SK-N-SH (cell line): ENCODE measurements at regions not wholly inside any gene's neighbourhood (a gene's known extent, or its start where the extent isn't known, plus 50 kb on each side); places are given as distances from the start of the nearest gene placed in this dataset.

ENCODE experiments used
- CTCF ChIA-PET: fragments of 300-600, 350-600 bp; formaldehyde crosslinking; extraction: SDS; loops from one replicate; lab custom pipeline; 2021; lab: Yijun Ruan, JAX
- POLR2A ChIA-PET: fragments of 350-600 bp; sonication (Branson Sonifier 250); formaldehyde crosslinking; extraction: SDS; loops from one replicate; lab custom pipeline; 2020; ENCODE audit warnings: antibody characterized with exemption, inconsistent platforms; lab: Yijun Ruan, JAX
- DNase-seq: peaks from one replicate; pipeline ENCODE4 v3.0.0; 2012
- H2AFZ ChIP-seq: fragments of 200-600 bp; sonication (generic); 2 replicates; pipeline ENCODE4 v1.8.1; 2016; ENCODE audit warnings: antibody characterized with exemption, mild to moderate bottlenecking, low read depth
- H3F3A ChIP-seq: fragments of 200-600 bp; sonication (generic); replicated peaks from 2 replicates; pipeline ENCODE3; 2016; ENCODE audit warnings: antibody characterized with exemption, mild to moderate bottlenecking; ENCODE audit not compliant: insufficient read depth
- H3K27ac ChIP-seq, 2 experiments: fragments of 200-500 bp in 1 of 2; fragments of 200-600 bp in 1 of 2; sonication (Bioruptor generic) in 1 of 2; sonication (generic), shearing (Covaris generic) in 1 of 2; 2 replicates each; pipeline versions ENCODE4 v1.5.1 to v1.6.1; 2014 to 2016; ENCODE audit warnings: low read depth in 2 of 2, inconsistent platforms in 1 of 2, low read length in 1 of 2, mild to moderate bottlenecking in 1 of 2, mixed read lengths in 1 of 2
- H3K27me3 ChIP-seq: fragments of 200-600 bp; sonication (generic), shearing (Covaris generic); 2 replicates; pipeline ENCODE4 v1.6.1; 2016; ENCODE audit warnings: mixed run types; ENCODE audit not compliant: insufficient read depth
- H3K36me3 ChIP-seq, 2 experiments: fragments of 200-500 bp in 1 of 2; fragments of 200-600 bp in 1 of 2; sonication (Bioruptor generic) in 1 of 2; sonication (generic) in 1 of 2; replicated peaks in 1 of 2; 2 replicates each; pipeline versions ENCODE3 to v1.5.1; 2014 to 2016; ENCODE audit warnings: low read length in 1 of 2, mild to moderate bottlenecking in 1 of 2; ENCODE audit not compliant: insufficient read depth in 2 of 2, control insufficient read depth in 1 of 2
- H3K4me1 ChIP-seq, 2 experiments: fragments of 200-500 bp in 1 of 2; fragments of 200-600 bp in 1 of 2; sonication (Bioruptor generic) in 1 of 2; sonication (generic), shearing (Covaris generic) in 1 of 2; 2 replicates each; pipeline versions ENCODE4 v1.5.1 to v1.6.1; 2014 to 2016; ENCODE audit warnings: low read depth in 1 of 2, low read length in 1 of 2, mixed run types in 1 of 2; ENCODE audit not compliant: insufficient read depth in 2 of 2, control insufficient read depth in 1 of 2
- H3K4me2 ChIP-seq: fragments of 200-600 bp; sonication (generic), shearing (Covaris generic); 2 replicates; pipeline ENCODE4 v1.6.1; 2017; ENCODE audit warnings: mixed run types
- H3K4me3 ChIP-seq, 2 experiments: fragments of 200-500 bp in 1 of 2; fragments of 200-600 bp in 1 of 2; sonication (Bioruptor generic) in 1 of 2; sonication (generic), shearing (Covaris generic) in 1 of 2; 2 replicates each; pipeline versions ENCODE4 v1.5.1 to v1.8.1; 2014 to 2016; ENCODE audit warnings: low read depth in 2 of 2, inconsistent platforms in 1 of 2, low read length in 1 of 2, mild to moderate bottlenecking in 1 of 2, mixed read lengths in 1 of 2, moderate library complexity in 1 of 2
- H3K79me2 ChIP-seq: fragments of 200-600 bp; sonication (generic); 2 replicates; pipeline ENCODE4 v1.8.1; 2017; ENCODE audit warnings: mild to moderate bottlenecking; ENCODE audit not compliant: insufficient read depth
- H3K9ac ChIP-seq: fragments of 200-600 bp; sonication (generic); 2 replicates; pipeline ENCODE4 v1.6.1; 2017; ENCODE audit warnings: mixed run types
- H3K9me2 ChIP-seq: fragments of 200-600 bp; sonication (generic); 2 replicates; pipeline ENCODE4 v1.6.1; 2017; ENCODE audit warnings: mixed run types
- H3K9me3 ChIP-seq: fragments of 200-600 bp; sonication (generic); 2 replicates; pipeline ENCODE4 v1.6.1; 2017; ENCODE audit warnings: mixed run types, mild to moderate bottlenecking, moderate library complexity
- H4K20me1 ChIP-seq: fragments of 200-600 bp; sonication (generic); 2 replicates; pipeline ENCODE4 v1.6.1; 2017; ENCODE audit warnings: mild to moderate bottlenecking, mixed run types; ENCODE audit not compliant: insufficient read depth
- CHD2 ChIP-seq: fragments of 150-350 bp; IDR thresholded peaks from 2 replicates; pipeline ENCODE4 v1.6.1; 2018; ENCODE audit warnings: low read length; ENCODE audit not compliant: partially characterized antibody
- ELF1 ChIP-seq: IDR thresholded peaks from 2 replicates; pipeline ENCODE4 v1.4.0; 2012
- EZH2phosphoT487 ChIP-seq: fragments of 200-600 bp; sonication (generic); IDR thresholded peaks from 2 replicates; pipeline ENCODE4 v1.6.1; 2017; ENCODE audit warnings: low read depth, mixed run types, mild to moderate bottlenecking, antibody characterized with exemption, moderate library complexity, borderline replicate concordance
- FOSL2 ChIP-seq: IDR thresholded peaks from 2 replicates; pipeline ENCODE4 v1.4.0; 2012; ENCODE audit warnings: low read depth, mild to moderate bottlenecking, moderate library complexity, borderline replicate concordance
- FOXM1 ChIP-seq: IDR thresholded peaks from 2 replicates; pipeline ENCODE4 v1.4.0; 2012; ENCODE audit warnings: low read depth, mild to moderate bottlenecking
- GATA2 ChIP-seq: sonication (generic); formaldehyde crosslinking; IDR thresholded peaks from 2 replicates; pipeline ENCODE4 v1.5.0; 2020; ENCODE audit warnings: mild to moderate bottlenecking, missing genetic modification reagents
- IRF3 ChIP-seq: fragments of 150-350 bp; IDR thresholded peaks from 2 replicates; pipeline ENCODE4 v1.6.1; 2016; ENCODE audit warnings: mild to moderate bottlenecking, low read depth, low read length
- JUND ChIP-seq: IDR thresholded peaks from 2 replicates; pipeline ENCODE4 v1.4.0; 2012
- MAX ChIP-seq: IDR thresholded peaks from 2 replicates; pipeline ENCODE4 v1.4.0; 2012; ENCODE audit warnings: low read depth
- MEF2A ChIP-seq: IDR thresholded peaks from 2 replicates; pipeline ENCODE4 v1.4.0; 2012; ENCODE audit warnings: low read depth, borderline replicate concordance
- RCOR1 ChIP-seq: fragments of 150-350 bp; IDR thresholded peaks from 2 replicates; pipeline ENCODE4 v1.6.1; 2017; ENCODE audit warnings: antibody characterized with exemption, low read length
- RFX5 ChIP-seq: IDR thresholded peaks from 2 replicates; pipeline ENCODE4 v1.6.1; 2012; ENCODE audit warnings: mild to moderate bottlenecking, improper control_type of control experiment, low read length
- RXRA ChIP-seq: IDR thresholded peaks from 2 replicates; pipeline ENCODE4 v1.4.0; 2012; ENCODE audit warnings: low read depth, mild to moderate bottlenecking, borderline replicate concordance
- SMC3 ChIP-seq: IDR thresholded peaks from 2 replicates; pipeline ENCODE4 v1.6.1; 2012; ENCODE audit warnings: low read depth, low read length, improper control_type of control experiment
- TAF1 ChIP-seq: IDR thresholded peaks from 2 replicates; pipeline ENCODE4 v1.6.1; 2012; ENCODE audit warnings: low read depth, mild to moderate bottlenecking, low read length, moderate library complexity, borderline replicate concordance
- ZBTB33 ChIP-seq: IDR thresholded peaks from 2 replicates; pipeline ENCODE4 v1.4.0; 2012; ENCODE audit warnings: low read depth, borderline replicate concordance
- WGBS: methylation state at CpG from one replicate; pipeline ENCODE4 v1.1.6; 2017; ENCODE audit warnings: low lambda C conversion rate; 5-methylcytosine and 5-hydroxymethylcytosine counted together
- TF ChIP-seq, protein P1 (sequence below): fragments of 200-600 bp; sonication (generic); IDR thresholded peaks from 2 replicates; pipeline ENCODE4 v1.6.1; 2017; ENCODE audit warnings: antibody characterized with exemption, mild to moderate bottlenecking, moderate library complexity
- TF ChIP-seq, protein P2 (sequence below): IDR thresholded peaks from 2 replicates; pipeline ENCODE4 v1.4.0; 2012; ENCODE audit warnings: low read depth, borderline replicate concordance
- TF ChIP-seq, protein P3 (sequence below): IDR thresholded peaks from 2 replicates; pipeline ENCODE4; 2012

GRCh38 chr7:145481985-145482384 lies 634.6 kb upstream of the CNTNAP2 start:
- Histone ChIP-seq H3K9me3 (peaks cover 10% of the 10 kb centered on the region; the same call in 1 of the 2 replicates), H3K4me3 (no peak overlapping the region), H3K27me3 (no peaks in the 10 kb centered on the region), H3K4me2 (no peak overlapping the region), H3K9me2 (no peaks in the 10 kb centered on the region), H3F3A (no peaks in the 10 kb centered on the region), H3K27ac (no peak overlapping the region), H3K4me1 (no peaks in the 10 kb centered on the region), H2AFZ (no peak overlapping the region), H4K20me1 (no peaks in the 10 kb centered on the region), H3K9ac (no peak overlapping the region), H3K36me3 (no peaks in the 10 kb centered on the region), H3K79me2 (no peaks in the 10 kb centered on the region)
- TF ChIP-seq CHD2 (no peak), ZBTB33 (no peak), MAX (no peak), RFX5 (no peak), IRF3 (no peak), RCOR1 (no peak), RXRA (no peak), MEF2A (no peak), FOSL2 (no peak), JUND (no peak), ELF1 (no peak), EZH2phosphoT487 (no peak), FOXM1 (no peak), TAF1 (no peak), SMC3 (no peak), GATA2 (CRISPR knock-in tag) (no peak)
- TF ChIP-seq, protein P1, sequence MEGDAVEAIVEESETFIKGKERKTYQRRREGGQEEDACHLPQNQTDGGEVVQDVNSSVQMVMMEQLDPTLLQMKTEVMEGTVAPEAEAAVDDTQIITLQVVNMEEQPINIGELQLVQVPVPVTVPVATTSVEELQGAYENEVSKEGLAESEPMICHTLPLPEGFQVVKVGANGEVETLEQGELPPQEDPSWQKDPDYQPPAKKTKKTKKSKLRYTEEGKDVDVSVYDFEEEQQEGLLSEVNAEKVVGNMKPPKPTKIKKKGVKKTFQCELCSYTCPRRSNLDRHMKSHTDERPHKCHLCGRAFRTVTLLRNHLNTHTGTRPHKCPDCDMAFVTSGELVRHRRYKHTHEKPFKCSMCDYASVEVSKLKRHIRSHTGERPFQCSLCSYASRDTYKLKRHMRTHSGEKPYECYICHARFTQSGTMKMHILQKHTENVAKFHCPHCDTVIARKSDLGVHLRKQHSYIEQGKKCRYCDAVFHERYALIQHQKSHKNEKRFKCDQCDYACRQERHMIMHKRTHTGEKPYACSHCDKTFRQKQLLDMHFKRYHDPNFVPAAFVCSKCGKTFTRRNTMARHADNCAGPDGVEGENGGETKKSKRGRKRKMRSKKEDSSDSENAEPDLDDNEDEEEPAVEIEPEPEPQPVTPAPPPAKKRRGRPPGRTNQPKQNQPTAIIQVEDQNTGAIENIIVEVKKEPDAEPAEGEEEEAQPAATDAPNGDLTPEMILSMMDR = no peak
- TF ChIP-seq, protein P2, sequence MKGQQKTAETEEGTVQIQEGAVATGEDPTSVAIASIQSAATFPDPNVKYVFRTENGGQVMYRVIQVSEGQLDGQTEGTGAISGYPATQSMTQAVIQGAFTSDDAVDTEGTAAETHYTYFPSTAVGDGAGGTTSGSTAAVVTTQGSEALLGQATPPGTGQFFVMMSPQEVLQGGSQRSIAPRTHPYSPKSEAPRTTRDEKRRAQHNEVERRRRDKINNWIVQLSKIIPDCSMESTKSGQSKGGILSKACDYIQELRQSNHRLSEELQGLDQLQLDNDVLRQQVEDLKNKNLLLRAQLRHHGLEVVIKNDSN = no peak
- TF ChIP-seq, protein P3, sequence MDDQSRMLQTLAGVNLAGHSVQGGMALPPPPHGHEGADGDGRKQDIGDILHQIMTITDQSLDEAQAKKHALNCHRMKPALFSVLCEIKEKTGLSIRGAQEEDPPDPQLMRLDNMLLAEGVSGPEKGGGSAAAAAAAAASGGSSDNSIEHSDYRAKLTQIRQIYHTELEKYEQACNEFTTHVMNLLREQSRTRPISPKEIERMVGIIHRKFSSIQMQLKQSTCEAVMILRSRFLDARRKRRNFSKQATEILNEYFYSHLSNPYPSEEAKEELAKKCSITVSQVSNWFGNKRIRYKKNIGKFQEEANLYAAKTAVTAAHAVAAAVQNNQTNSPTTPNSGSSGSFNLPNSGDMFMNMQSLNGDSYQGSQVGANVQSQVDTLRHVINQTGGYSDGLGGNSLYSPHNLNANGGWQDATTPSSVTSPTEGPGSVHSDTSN = no peak
- POLR2A ChIA-PET = no interaction called here
- 10% methylated on average over 3 of the region's 3 CpGs for WGBS
- no peak for DNase-seq
- CTCF ChIA-PET = no interaction called here
